PFSK-1 (cell line): ENCODE measurements at regions not wholly inside any gene's neighbourhood (a gene's known extent, or its start where the extent isn't known, plus 50 kb on each side); places are given as distances from the start of the nearest gene placed in this dataset.

Source experiments
- POLR2AphosphoS5 ChIP-seq: IDR thresholded peaks from 2 replicates; pipeline ENCODE4 v1.6.1; 2012; ENCODE audit warnings: low read depth, mild to moderate bottlenecking, control low read depth, low read length, moderate library complexity
- TAF1 ChIP-seq: IDR thresholded peaks from 2 replicates; pipeline ENCODE4 v1.6.1; 2012; ENCODE audit warnings: low read length, control low read depth, borderline replicate concordance; ENCODE audit not compliant: insufficient read depth

- TF ChIP-seq POLR2AphosphoS5 (no peak), TAF1 (no peak)
Observed at GRCh38 chr6:157768863-157769551, 54.0 kb upstream of the SNX9 start.
